Activated CD4-positive, alpha-beta T cell treated with anti-CD3 and anti-CD28 coated beads for 48 hours (primary cell): ENCODE measurements at regions not wholly inside any gene's neighbourhood (a gene's known extent, or its start where the extent isn't known, plus 50 kb on each side); places are given as distances from the start of the nearest gene placed in this dataset.
"Not testable (repeated sequence)": the region's sequence is repeated elsewhere in the genome, so short reads cannot be mapped to it uniquely, and the experiment has no call there.

ENCODE experiments used
- DNase-seq: peaks from one replicate; pipeline ENCODE4 v3.0.0-alpha.2; 2020

DNA sequence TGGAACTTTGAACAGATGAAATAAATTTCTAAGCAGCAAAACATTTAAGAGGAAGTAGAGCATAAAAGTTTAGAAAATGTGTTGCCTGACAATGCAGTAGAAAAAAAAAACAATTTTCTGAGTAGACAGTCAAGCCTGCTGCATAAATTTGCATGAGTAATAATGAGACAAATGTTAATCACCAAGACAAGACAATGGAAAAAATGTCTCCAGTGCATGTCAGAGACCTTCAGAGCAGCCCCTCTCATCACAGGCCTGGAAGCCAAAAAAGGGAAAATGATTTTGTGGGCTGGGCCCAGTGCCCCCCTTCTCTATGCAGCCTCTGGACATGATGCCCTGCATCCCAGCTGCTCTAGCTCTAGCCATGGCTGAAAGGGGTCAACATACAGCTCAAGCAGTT, 204.6 kb downstream of the COX18 start:
- no peak for DNase-seq

- not testable (repeated sequence) for DNase-seq
Observed at GRCh38 chr4:72864277-72864676, 205.2 kb downstream of the COX18 start.

DNA sequence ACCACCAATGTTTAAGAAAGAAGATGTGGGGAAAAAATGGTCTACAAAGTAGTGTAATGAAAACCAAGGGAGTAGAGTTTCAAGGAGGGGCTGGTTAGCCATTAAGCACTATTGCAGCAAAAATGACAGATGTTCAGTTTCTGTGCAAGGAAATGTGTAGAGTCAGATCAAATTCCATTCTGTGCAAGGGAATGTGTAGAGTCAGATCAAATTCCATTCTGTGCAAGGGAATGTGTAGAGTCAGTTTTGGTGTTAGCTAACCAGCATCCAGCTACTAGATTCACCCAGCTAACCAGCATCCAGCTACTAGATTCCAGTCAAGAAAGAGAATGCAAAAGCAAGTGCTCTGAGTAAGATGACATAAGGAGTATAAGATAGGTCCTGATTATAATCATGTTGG, 208.8 kb downstream of the COX18 start:
- no peak for DNase-seq

- DNase-seq = no peak
Observed at GRCh38 chr4:72858328-72858727, 211.2 kb downstream of the COX18 start.

GRCh38 chr4:72857787-72858186, 211.7 kb downstream of the COX18 start:
- no peak for DNase-seq

GRCh38 chr4:72857216-72857615, 212.3 kb downstream of the COX18 start:
- DNase-seq = no peak

- DNase-seq = no peak
Observed at GRCh38 chr4:72846280-72847111, 223.0 kb downstream of the COX18 start.

- DNase-seq = no peak
Observed at GRCh38 chr4:72843466-72843865, 226.1 kb downstream of the COX18 start.

DNA sequence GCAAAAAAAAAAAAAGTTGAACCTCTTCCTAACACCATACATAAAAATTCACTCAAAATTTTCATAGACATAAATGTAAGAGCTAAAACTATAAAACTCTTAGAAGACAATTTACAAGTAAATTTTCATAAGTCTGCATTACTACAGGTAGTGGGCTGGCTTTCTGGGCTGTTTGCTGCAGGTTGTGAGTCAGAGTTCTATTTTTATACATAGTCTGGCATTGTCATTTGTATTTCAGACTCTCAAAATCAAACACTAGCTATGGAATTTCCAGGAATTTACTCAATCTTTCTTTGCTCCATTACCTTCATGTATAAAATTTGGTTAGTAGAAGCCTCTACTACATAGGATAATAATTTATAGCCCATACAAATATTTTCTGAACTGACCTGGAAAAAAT, 227.2 kb downstream of the COX18 start:
- no peak for DNase-seq

GRCh38 chr4:72840166-72840565, 229.3 kb downstream of the COX18 start:
- DNase-seq = not testable (repeated sequence)

DNA sequence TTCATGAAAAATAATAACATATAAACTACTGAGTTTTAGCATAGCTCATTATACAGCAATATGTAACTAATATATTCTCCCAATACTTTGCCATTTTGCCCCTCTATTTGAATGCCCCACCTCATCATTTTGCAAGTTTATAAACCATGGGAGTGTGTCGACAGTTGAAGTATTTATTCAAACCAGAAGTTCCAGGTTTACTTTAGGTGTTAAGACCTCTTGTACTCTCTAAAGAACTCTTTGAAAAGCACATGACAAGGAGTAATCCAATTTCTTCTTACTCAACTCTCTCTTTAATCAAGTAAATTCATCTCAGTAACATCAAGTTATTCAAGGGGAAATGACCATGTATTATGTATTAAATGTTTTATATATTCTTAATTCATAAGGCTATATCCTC, 240.7 kb downstream of the COX18 start:
- no peak for DNase-seq

DNA sequence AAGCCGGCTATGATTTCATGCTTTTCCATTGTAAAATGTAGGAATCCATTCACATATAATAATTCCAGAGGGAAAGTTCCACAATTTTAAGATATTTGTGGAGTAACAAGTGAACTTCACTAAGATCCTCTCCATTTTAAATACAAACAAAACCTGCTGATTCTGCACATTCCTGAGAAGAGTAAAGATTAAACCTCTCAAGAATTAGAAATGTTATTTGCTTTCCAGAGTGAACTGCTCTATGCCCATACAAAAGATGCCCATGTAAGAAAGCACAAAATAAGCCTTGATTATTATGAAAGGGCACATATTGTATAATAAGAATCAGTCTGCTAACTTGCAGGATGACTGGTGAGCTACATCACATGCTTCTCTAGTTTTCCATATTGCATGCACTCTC, 241.5 kb downstream of the COX18 start:
- DNase-seq = no peak

DNA sequence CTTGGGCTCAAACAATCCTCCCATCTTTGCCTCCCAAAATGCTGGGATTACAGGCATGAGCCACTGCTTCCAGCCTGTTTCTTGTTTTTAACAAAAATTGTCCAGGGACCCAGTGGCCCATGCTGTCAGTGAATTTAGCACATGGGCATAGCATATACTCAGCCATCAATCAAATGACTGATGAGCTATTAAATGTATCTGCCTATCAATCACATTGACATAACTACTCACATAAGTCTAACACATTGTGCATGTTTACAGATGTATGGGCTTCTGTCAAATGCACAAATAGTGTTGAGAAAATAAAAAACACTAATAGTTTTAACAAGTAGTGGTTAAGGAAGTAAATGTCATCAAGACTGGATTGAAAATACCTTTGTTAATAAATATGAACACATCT, 249.4 kb downstream of the COX18 start:
- DNase-seq = no peak

- no peak for DNase-seq
Observed at GRCh38 chr4:72817012-72817411, 248.0 kb upstream of the ADAMTS3 start.

GRCh38 chr4:72814241-72814640, 245.2 kb upstream of the ADAMTS3 start:
- no peak for DNase-seq

- no peak for DNase-seq
Observed at GRCh38 chr4:72809208-72809607, 240.2 kb upstream of the ADAMTS3 start.

- no peak for DNase-seq
Observed at GRCh38 chr4:72805284-72805683, 236.3 kb upstream of the ADAMTS3 start.

DNA sequence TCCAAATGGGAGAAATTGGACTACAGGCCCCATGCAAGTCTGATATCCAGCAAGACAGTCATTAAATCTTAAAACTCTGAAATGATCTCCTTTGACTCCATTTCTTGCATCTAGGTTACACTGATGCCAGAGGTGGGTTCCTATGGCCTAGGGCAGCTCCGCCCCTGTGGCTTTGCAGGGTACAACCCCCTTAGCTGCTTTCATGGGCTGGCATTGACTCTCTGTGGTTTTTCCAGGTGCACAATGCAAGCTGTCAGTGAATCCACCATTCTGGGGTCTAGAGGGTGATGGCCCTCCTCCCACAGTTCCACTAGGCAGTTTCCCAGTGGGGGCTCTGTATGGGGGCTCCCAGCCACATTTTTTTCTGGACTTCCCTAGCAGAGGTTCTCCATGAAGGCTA, 228.5 kb upstream of the ADAMTS3 start:
- no peak for DNase-seq

- no peak for DNase-seq
Observed at GRCh38 chr4:72791054-72791453, 222.0 kb upstream of the ADAMTS3 start.

- DNase-seq = no peak
Observed at GRCh38 chr4:72786401-72786990, 217.5 kb upstream of the ADAMTS3 start.

DNA sequence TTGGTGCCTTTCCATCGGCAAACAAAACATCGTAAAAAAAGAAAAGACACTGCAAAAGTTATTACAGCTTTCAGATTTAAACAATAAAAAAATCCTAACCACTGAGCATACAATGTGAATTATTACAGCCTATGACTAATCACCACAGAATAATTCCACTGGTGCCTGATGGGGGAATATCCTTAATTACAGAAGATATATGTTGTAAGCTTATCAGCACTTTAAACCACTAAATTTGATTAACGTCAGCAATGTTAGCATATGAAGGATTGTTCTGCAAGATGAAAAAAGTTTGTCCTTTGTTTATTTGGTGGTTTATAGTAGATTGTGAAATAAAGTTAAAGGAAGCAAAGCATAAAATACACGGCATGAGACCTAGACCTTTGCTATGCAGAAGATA, 210.2 kb upstream of the ADAMTS3 start:
- DNase-seq = no peak

DNA sequence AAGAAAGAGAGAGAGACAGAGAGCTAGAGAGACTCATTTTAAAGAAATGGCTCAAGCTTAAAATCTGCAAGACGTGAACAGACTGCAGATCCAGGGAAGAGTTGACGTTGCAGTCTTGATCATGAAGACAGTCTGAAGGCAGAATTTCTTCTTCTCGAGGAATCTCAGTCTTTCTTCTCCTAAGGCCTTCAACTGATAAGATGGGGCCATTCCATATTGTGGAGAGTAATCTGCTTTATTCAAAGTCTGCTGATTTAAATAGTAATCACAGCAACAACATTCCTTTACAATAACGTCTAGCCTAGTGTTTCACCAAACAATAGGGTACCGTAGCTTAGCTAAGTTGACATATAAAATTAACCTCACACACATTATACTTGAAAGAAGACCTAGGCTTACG, 208.4 kb upstream of the ADAMTS3 start:
- no peak for DNase-seq

- no peak for DNase-seq
Observed at GRCh38 chr4:72770708-72771107, 201.7 kb upstream of the ADAMTS3 start.

- DNase-seq = no peak
Observed at GRCh38 chr4:72768364-72768763, 199.3 kb upstream of the ADAMTS3 start.
